H9 (cell line): ENCODE measurements at regions not wholly inside any gene's neighbourhood (a gene's known extent, or its start where the extent isn't known, plus 50 kb on each side); places are given as distances from the start of the nearest gene placed in this dataset.

ENCODE experiments used
- DNase-seq: peaks from one replicate; pipeline ENCODE4 v3.0.0-alpha.2; 2017
- H2AFZ ChIP-seq: one replicate; pipeline ENCODE4 v1.6.1; 2013; ENCODE audit warnings: mild to moderate bottlenecking, low read length, control low read depth, moderate library complexity
- H2AK5ac ChIP-seq: 2 replicates; pipeline ENCODE4 v1.6.1; 2013; ENCODE audit warnings: low read length, control low read depth, mixed read lengths; ENCODE audit not compliant: insufficient read length
- H2BK120ac ChIP-seq: one replicate; pipeline ENCODE4 v1.6.1; 2013; ENCODE audit warnings: low read depth, mild to moderate bottlenecking, low read length, control low read depth, inconsistent platforms; ENCODE audit not compliant: poor library complexity, severe bottlenecking
- H2BK12ac ChIP-seq: 2 replicates; pipeline ENCODE4 v1.6.1; 2013; ENCODE audit warnings: low read length, control low read depth, mixed read lengths, low read depth; ENCODE audit not compliant: insufficient read length
- H2BK15ac ChIP-seq: 2 replicates; pipeline ENCODE4 v1.6.1; 2013; ENCODE audit warnings: low read depth, low read length, control low read depth
- H2BK20ac ChIP-seq: one replicate; pipeline ENCODE4 v1.6.1; 2013; ENCODE audit warnings: low read depth, mild to moderate bottlenecking, low read length, control low read depth, inconsistent platforms; ENCODE audit not compliant: poor library complexity, severe bottlenecking
- H2BK5ac ChIP-seq: 2 replicates; pipeline ENCODE4 v1.6.1; 2013; ENCODE audit warnings: low read length, control low read depth, mixed read lengths; ENCODE audit not compliant: insufficient read length
- H3K14ac ChIP-seq: 2 replicates; pipeline ENCODE4 v1.6.1; 2013; ENCODE audit warnings: low read length, control low read depth; ENCODE audit not compliant: insufficient read depth
- H3K18ac ChIP-seq: 2 replicates; pipeline ENCODE4 v1.6.1; 2013; ENCODE audit warnings: low read depth, mild to moderate bottlenecking, mixed read lengths, low read length, control low read depth; ENCODE audit not compliant: insufficient read length
- H3K23ac ChIP-seq: 2 replicates; pipeline ENCODE4 v1.6.1; 2013; ENCODE audit warnings: low read length, control low read depth, mixed read lengths, low read depth; ENCODE audit not compliant: insufficient read length
- H3K23me2 ChIP-seq: 2 replicates; pipeline ENCODE4 v1.6.1; 2013; ENCODE audit warnings: low read depth, mild to moderate bottlenecking, mixed read lengths, low read length, control low read depth; ENCODE audit not compliant: insufficient read length, poor library complexity, severe bottlenecking
- H3K27ac ChIP-seq: 2 replicates; pipeline ENCODE4 v1.5.1; 2013; ENCODE audit warnings: low read length, control low read depth, mixed read lengths, low read depth; ENCODE audit not compliant: insufficient read length
- H3K27me3 ChIP-seq: 2 replicates; pipeline ENCODE4 v1.6.1; 2013; ENCODE audit warnings: low read length, control low read depth, inconsistent platforms; ENCODE audit not compliant: insufficient read depth
- H3K4ac ChIP-seq: 2 replicates; pipeline ENCODE4 v1.6.1; 2013; ENCODE audit warnings: low read depth, mild to moderate bottlenecking, control low read depth, inconsistent platforms, low read length, moderate library complexity
- H3K4me1 ChIP-seq: 2 replicates; pipeline ENCODE4 v1.6.1; 2013; ENCODE audit warnings: low read length, control low read depth, inconsistent platforms; ENCODE audit not compliant: insufficient read depth
- H3K4me2 ChIP-seq: 2 replicates; pipeline ENCODE4 v1.6.1; 2013; ENCODE audit warnings: low read length, control low read depth, mixed read lengths; ENCODE audit not compliant: insufficient read length, insufficient read depth
- H3K56ac ChIP-seq: 2 replicates; pipeline ENCODE4 v1.6.1; 2013; ENCODE audit warnings: low read depth, mild to moderate bottlenecking, mixed read lengths, low read length, control low read depth; ENCODE audit not compliant: insufficient read length
- H3K79me1 ChIP-seq: 2 replicates; pipeline ENCODE4 v1.6.1; 2013; ENCODE audit warnings: low read depth, mild to moderate bottlenecking, moderate library complexity, low read length, control low read depth, inconsistent platforms; ENCODE audit not compliant: insufficient read depth, poor library complexity, severe bottlenecking
- H3K79me2 ChIP-seq: 2 replicates; pipeline ENCODE4 v1.6.1; 2013; ENCODE audit warnings: low read length, control low read depth, inconsistent platforms; ENCODE audit not compliant: insufficient read depth
- H3K9ac ChIP-seq: 2 replicates; pipeline ENCODE4 v1.6.1; 2013; ENCODE audit warnings: low read length, control low read depth, mixed read lengths; ENCODE audit not compliant: insufficient read length; ENCODE audit errors: extremely low read depth
- H3K9me3 ChIP-seq: one replicate; pipeline ENCODE4 v1.6.1; 2013; ENCODE audit warnings: low read depth, low read length, inconsistent platforms; ENCODE audit not compliant: control insufficient read depth
- H3T11ph ChIP-seq: one replicate; pipeline ENCODE4 v1.6.1; 2013; ENCODE audit warnings: mild to moderate bottlenecking, low read length, control low read depth, inconsistent platforms
- H4K20me1 ChIP-seq: one replicate; pipeline ENCODE4 v1.6.1; 2013; ENCODE audit not compliant: control insufficient read depth, insufficient read length, insufficient read depth
- H4K5ac ChIP-seq: 2 replicates; pipeline ENCODE4 v1.6.1; 2013; ENCODE audit warnings: low read depth, mild to moderate bottlenecking, mixed read lengths, low read length, control low read depth; ENCODE audit not compliant: insufficient read length
- H4K8ac ChIP-seq: replicated peaks from 2 replicates; pipeline ENCODE4 v1.6.1; 2013; ENCODE audit warnings: low read length, control low read depth, mixed read lengths, low read depth; ENCODE audit not compliant: insufficient read length
- H4K91ac ChIP-seq: 2 replicates; pipeline ENCODE4 v1.6.1; 2013; ENCODE audit warnings: low read depth, mild to moderate bottlenecking, moderate library complexity, mixed read lengths, low read length, control low read depth; ENCODE audit not compliant: insufficient read length
- H3K27ac Mint-ChIP-seq, 3 experiments: 2 replicates in 2 of 3; 3 replicates in 1 of 3; pipeline ENCODE4 v1.8.0; 2020 to 2021; ENCODE audit warnings: mixed read lengths in 3 of 3, mild to moderate bottlenecking in 1 of 3, moderate library complexity in 1 of 3
- H3K27me3 Mint-ChIP-seq: 2 replicates; pipeline ENCODE4 v1.8.0; 2021; ENCODE audit warnings: low read depth, mild to moderate bottlenecking, moderate library complexity, mixed read lengths
- H3K36me3 Mint-ChIP-seq, 3 experiments: 2 replicates in 2 of 3; 3 replicates in 1 of 3; pipeline ENCODE4 v1.8.0; 2020 to 2021; ENCODE audit warnings: low read depth in 3 of 3, mixed read lengths in 3 of 3; ENCODE audit not compliant: insufficient read depth in 1 of 3
- H3K4me1 Mint-ChIP-seq, 2 experiments: 2 replicates each; pipeline ENCODE4 v1.8.0; 2020; ENCODE audit warnings: mixed read lengths in 2 of 2
- H3K4me3 Mint-ChIP-seq, 2 experiments: 2 replicates in 1 of 2; 3 replicates in 1 of 2; pipeline ENCODE4 v1.8.0; 2020 to 2021; ENCODE audit warnings: mild to moderate bottlenecking in 2 of 2, mixed read lengths in 2 of 2, moderate library complexity in 1 of 2
- H3K9me3 Mint-ChIP-seq, 2 experiments: 2 replicates in 1 of 2; 3 replicates in 1 of 2; pipeline ENCODE4 v1.8.0; 2020; ENCODE audit warnings: mild to moderate bottlenecking in 2 of 2, mixed read lengths in 2 of 2, moderate library complexity in 1 of 2
- WGBS: extraction: QIAGEN DNeasy Blood & Tissue Kit; methylation state at CpG from one replicate; pipeline ENCODE4 v1.1.7; 2013; ENCODE audit warnings: missing lambda C conversion rate, low lambda C conversion rate, mixed read lengths; ENCODE audit not compliant: insufficient read length; ENCODE audit errors: extremely low coverage; 5-methylcytosine and 5-hydroxymethylcytosine counted together
- TF ChIP-seq, protein P1 (sequence below): fragments of 200-600 bp; sonication (generic); conservative IDR thresholded peaks from 3 replicates; pipeline ENCODE4 v1.8.0; 2021; ENCODE audit warnings: antibody characterized with exemption, mild to moderate bottlenecking

- DNase-seq, result no peak
- Mint-ChIP-seq H3K27me3 (no peaks in the 10 kb centered on the region), H3K36me3 (no peaks in the 10 kb centered on the region), H3K27ac (no peak overlapping the region), H3K4me3 (no peak overlapping the region), H3K9me3 (no peaks in the 10 kb centered on the region; a peak in 1 of 5 replicates), H3K4me1 (no peaks in the 10 kb centered on the region)
- TF ChIP-seq, protein P1, sequence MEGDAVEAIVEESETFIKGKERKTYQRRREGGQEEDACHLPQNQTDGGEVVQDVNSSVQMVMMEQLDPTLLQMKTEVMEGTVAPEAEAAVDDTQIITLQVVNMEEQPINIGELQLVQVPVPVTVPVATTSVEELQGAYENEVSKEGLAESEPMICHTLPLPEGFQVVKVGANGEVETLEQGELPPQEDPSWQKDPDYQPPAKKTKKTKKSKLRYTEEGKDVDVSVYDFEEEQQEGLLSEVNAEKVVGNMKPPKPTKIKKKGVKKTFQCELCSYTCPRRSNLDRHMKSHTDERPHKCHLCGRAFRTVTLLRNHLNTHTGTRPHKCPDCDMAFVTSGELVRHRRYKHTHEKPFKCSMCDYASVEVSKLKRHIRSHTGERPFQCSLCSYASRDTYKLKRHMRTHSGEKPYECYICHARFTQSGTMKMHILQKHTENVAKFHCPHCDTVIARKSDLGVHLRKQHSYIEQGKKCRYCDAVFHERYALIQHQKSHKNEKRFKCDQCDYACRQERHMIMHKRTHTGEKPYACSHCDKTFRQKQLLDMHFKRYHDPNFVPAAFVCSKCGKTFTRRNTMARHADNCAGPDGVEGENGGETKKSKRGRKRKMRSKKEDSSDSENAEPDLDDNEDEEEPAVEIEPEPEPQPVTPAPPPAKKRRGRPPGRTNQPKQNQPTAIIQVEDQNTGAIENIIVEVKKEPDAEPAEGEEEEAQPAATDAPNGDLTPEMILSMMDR, result no peak
- Histone ChIP-seq H4K5ac (no peak overlapping the region), H3K79me1 (no peaks in the 10 kb centered on the region), H3K4me2 (no peak overlapping the region), H3K9me3 (no peaks in the 10 kb centered on the region), H3K23ac (no peak overlapping the region), H2AFZ (no peak overlapping the region), H2BK5ac (no peak overlapping the region), H3K18ac (no peak overlapping the region), H3K14ac (no peak overlapping the region), H2AK5ac (no peak overlapping the region), H3K79me2 (no peaks in the 10 kb centered on the region), H4K8ac (no peak overlapping the region), H4K20me1 (no peaks in the 10 kb centered on the region), H2BK12ac (no peak overlapping the region), H3K23me2 (no peaks in the 10 kb centered on the region), H3T11ph (no peak overlapping the region), H4K91ac (no peak overlapping the region), H3K27me3 (no peaks in the 10 kb centered on the region), H3K4ac (no peak overlapping the region), H2BK15ac (no peak overlapping the region), H3K9ac (no peak overlapping the region), H2BK20ac (no peak overlapping the region), H2BK120ac (no peak overlapping the region), H3K4me1 (no peaks in the 10 kb centered on the region), H3K56ac (no peak overlapping the region), H3K27ac (no peak overlapping the region)
- whole genome bisulfite sequencing, result no CpG with 5 or more reads among the region's 3 CpGs
Measured at GRCh38 chr3:178042376-178042775, 493.9 kb upstream of the KCNMB2 start.
